GM21723 (cell line): ENCODE measurements at regions not wholly inside any gene's neighbourhood (a gene's known extent, or its start where the extent isn't known, plus 50 kb on each side); places are given as distances from the start of the nearest gene placed in this dataset.
"Not testable (repeated sequence)": the region's sequence is repeated elsewhere in the genome, so short reads cannot be mapped to it uniquely, and the experiment has no call there.

ENCODE experiments used
- ATAC-seq: cut with Tn5 transposase; IDR thresholded peaks from one replicate; pipeline ENCODE4 v1.9.1; 2021; ENCODE audit warnings: mild to moderate bottlenecking, moderate library complexity; ENCODE audit not compliant: unreplicated experiment

- no peak for ATAC-seq
Measured at GRCh38 chr6:19562468-19562867, 274.7 kb upstream of the ID4 start.

- ATAC-seq: no peak
Measured at GRCh38 chr6:19569563-19569962, 267.6 kb upstream of the ID4 start.

GRCh38 chr6:19571176-19571575 lies 266.0 kb upstream of the ID4 start:
- no peak for ATAC-seq

GRCh38 chr6:19578481-19578880 lies 258.7 kb upstream of the ID4 start:
- no peak for ATAC-seq

- not testable (repeated sequence) for ATAC-seq
Measured at GRCh38 chr6:19584207-19584606, 253.0 kb upstream of the ID4 start.

GRCh38 chr6:19587238-19587942 lies 249.8 kb upstream of the ID4 start:
- no peak for ATAC-seq

DNA sequence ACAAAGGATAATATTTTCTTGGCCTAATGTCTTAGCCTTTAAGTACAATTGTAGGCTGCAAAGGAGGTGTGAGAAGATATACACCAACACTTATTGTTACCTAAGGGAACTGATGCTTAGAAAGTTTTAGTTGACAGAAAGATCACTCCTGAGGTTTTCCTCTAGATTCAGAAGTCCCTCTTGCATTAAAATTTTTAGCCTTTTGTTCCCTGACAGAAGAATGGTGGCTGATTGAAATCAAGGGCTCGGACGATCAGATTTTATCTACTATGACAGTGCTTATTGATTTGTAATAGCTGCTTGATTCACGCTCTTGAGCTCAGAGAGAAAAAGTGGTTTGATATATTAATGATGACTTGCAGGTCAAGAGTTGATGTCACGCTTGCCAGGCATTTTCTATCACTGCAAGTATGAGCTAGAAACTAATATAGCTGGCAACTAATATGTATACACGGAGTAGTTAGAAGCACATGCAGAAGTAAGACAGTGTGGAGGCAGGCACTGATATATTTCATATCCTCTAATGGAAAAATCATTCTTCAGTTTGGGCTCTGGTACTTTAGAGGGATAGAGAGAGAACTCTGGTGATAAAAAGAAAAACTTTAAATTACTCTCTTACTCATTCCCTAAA lies 246.6 kb upstream of the ID4 start:
- ATAC-seq: no peak

DNA sequence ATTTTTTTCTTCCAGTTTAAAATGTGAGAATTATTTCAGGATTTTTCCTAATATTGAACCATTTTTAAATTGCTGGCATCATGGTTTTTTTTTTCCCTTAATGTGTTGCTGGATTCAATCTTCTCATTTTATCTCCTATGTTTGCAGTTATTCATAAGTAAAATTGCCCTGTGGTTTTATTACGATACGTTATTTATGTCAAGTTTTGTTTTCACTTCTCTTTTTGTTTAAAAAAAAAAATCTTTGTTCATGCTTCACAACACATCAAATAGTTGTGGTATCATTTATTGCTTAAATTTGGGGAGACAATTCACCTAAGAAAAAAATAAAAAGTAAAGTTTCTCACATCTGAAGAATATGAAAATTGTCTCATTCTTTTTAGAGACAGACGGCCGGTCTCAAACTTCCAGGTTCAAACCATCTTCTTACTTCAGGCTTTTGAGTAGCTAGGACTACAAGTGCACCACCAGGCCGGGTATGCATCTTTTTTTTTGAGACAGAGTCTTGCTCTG lies 239.3 kb upstream of the ID4 start:
- ATAC-seq: no peak

- ATAC-seq: no peak
Measured at GRCh38 chr6:19599796-19600464, 237.2 kb upstream of the ID4 start.

DNA sequence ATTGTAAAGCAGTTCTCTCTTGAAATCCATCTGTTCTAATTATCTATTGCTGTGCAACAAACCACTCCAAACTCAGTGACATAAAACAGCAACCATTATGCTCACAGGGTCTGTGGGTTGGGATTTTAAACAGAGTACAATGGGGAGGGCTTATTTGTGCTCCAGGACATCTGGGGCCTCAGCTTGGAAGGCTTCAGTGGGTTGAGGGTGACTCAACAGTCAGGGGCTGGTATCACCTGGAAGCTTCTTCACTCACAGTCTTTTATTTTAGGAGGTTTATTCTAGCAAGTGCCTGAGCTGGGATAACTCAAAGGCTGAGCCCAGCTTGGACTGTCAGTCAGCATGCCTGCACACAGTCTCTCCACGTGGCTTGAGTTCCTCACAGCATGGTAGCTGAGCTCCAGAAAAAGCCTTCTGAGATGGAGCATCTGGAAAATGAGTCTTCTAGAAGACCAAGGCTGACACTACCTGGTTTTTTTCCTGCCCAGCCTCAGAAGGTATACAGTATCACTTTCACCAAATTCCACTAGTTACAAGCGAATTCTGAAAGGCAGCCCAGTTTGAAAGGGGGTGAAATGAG lies 234.6 kb upstream of the ID4 start:
- no peak for ATAC-seq

DNA sequence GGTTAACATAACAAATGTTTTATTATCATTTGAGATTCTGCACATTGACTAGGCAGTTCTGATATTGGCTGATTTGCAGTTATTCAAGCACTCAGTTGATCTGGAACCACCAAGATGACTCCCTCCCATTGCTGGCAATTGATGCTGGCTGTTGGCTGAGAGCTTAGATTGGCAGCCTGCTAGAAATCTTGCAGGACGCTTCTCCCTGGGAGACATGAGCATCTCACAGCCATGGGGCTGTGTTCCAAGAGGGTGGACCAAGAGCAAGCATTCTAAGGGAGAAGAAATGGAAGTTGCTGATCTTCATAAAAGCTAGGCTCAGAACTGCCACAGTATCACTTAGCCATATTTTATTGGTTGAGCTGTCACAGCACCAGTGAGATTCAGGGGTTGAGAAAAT lies 233.4 kb upstream of the ID4 start:
- no peak for ATAC-seq

DNA sequence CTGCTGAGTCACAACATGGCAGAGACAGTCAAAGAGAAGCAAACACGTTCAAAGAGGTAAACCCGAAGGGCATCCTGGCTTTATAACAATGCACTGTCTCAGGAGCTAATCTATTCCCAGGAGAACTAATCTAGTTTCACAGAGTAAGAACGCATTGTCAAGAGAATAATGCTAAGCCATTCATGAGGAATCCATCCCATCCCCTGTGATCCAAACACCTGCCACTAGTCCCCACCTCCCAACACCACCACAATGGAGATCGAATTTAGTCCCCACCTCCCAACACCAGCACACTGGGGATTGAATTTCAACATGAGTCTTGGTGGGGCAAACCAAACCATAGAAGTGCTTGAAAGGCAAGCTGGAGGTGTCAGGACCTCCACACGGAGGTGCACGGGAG lies 231.5 kb upstream of the ID4 start:
- no peak for ATAC-seq

DNA sequence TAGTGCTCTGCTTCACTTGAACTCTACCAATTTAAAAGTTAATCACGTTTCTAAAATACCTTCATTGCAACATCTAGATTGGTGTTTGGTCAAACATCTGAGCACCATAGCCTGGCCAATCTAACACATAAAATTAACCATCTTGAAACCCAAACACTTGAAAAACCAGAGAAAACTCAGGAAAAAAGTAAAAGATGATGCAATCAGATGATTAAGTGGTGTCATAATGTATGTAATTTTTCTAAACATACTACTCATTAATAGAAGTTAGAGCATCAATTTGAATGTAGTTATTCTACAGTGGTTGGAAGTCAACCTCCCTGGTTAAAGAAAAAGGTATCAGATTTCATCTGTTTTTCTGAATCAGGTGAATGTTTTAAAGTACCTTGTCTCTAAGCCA lies 228.6 kb upstream of the ID4 start:
- ATAC-seq: no peak

DNA sequence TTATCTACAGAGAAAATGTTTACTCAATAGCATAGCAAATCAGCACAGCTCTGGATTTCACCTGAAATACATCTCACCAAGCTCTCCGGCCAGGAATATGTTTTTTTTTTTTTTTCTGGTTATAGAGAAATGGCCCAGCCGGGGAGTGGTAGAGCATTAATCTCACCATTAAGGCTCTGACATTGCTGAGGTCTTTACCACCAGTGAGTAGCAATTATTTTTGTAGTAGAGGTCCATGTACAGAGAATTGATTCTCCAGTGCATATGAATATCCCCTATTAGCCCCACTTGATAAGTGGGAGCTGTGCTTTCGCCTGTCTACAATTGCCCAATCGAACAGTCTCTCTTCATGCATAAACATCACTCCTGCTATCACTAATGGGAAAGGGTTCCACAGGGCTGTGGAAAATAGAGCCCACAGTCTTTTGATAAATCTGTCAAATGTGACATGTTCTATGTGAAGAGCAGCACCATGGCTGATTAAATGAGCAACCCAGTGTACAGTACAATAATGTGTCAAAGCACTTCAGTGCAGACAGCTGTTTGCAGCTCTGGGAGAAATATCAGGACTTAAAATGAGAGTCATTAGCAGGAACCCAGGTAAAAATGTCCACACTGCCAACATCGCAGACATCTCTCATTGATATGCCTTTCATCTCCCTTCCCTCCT lies 227.1 kb upstream of the ID4 start:
- no peak for ATAC-seq

DNA sequence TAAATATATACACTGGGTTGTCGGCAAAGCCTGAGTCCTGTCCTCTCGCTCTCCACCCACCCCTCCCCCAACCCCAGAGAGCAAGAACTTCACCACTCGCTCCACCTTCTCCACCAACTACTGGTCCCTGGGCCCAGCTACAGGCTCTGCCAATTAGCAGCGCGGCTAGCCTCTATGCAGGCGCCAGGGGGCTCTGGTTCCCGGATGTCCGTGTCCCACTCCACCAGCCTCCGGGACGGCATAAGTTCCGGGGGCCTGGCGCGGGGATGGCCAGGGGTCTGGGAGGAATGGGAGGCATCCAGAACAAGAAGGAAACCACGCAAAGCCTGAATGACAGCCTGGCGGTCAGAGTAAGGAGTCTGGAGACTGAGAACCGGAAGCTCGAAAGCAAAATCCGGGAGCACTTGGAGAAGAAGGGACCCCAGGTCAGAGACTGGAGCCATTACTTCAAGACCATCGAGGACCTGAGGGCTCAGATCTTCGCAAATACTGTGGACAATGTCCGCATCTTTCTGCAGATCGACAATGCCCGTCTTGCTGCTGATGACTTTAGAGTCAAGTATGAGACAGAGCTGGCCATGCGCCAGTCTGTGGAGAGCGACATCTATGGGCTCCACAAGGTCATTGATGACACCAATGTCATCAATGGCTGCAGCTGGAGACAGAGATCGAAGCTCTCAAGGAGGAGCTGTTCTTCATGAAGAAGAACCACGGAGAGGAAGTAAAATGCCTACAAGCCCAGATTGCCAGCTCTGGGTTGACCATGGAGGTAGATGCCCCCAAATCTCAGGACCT lies 224.3 kb upstream of the ID4 start:
- not testable (repeated sequence) for ATAC-seq

DNA sequence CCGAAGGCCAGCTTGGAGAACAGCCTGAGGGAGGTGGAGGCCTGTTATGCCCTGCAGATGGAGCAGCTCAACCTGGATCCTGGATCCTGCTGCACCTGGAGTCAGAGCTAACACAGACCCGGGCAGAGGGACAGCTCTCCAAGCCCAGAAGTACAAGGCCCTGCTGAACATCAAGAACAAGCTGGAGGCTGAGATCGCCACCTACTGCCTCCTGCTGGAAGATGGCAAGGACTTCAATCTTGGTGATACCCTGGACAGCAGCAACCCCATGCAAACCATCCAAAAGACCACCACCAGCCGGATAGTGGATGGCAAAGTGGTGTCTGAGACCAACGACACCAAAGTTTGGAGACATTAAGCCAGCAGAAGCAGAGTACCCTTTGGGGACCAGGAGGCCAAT lies 223.5 kb upstream of the ID4 start:
- ATAC-seq: no peak

DNA sequence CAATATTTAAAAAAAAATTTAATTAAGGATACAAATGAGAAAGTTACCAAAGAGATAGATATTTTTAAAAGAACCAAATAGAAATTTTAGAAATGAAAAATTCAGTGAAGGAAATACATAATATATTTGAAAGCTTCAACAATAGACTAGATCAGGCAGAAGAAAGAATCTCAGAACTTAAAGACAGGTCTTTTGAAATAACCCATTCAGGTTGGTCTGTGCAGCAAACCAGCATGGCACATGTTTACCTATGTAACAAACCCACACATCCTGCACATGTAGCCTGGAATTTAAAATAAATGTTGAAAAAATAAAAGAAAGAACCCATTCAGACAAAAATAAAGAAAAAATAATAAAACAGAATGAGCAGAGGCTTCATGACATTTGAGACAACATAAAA lies 221.1 kb upstream of the ID4 start:
- no peak for ATAC-seq

GRCh38 chr6:19632230-19632629 lies 204.9 kb upstream of the ID4 start:
- no peak for ATAC-seq

DNA sequence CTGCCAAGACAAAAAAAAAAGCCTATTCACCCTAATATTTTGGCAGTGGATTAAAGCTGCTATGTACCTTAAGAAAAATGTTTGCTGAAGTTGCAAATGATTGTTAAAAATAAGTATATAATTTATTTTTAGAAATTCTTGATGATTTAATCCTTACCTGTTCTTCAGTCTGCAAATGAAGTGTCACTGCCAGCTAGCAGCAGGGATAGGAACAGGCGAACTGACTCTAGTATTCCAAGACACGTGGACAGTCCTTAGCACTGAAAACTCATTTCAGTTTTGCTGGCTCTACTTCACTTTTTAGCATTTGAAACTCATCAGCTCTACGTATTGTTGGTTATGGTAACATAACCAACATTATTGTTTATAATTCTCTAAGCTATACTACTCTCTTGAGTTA lies 204.4 kb upstream of the ID4 start:
- no peak for ATAC-seq

- no peak for ATAC-seq
Measured at GRCh38 chr6:19635728-19636127, 201.4 kb upstream of the ID4 start.
